Activated CD4-positive, alpha-beta T cell treated with anti-CD3 and anti-CD28 coated beads for 48 hours (primary cell): ENCODE measurements at regions not wholly inside any gene's neighbourhood (a gene's known extent, or its start where the extent isn't known, plus 50 kb on each side); places are given as distances from the start of the nearest gene placed in this dataset.

Experiments used
- DNase-seq: peaks from one replicate; pipeline ENCODE4 v3.0.0-alpha.2; 2020

GRCh38 chr10:10532236-10532635 lies 485.4 kb upstream of the CELF2 start:
- no peak for DNase-seq

- no peak for DNase-seq
These were observed 484.8 kb upstream of the CELF2 start for GRCh38 chr10:10532826-10533225.

GRCh38 chr10:10533437-10533836 lies 484.2 kb upstream of the CELF2 start:
- no peak for DNase-seq

GRCh38 chr10:10538326-10538725 lies 479.3 kb upstream of the CELF2 start:
- DNase-seq = no peak

GRCh38 chr10:10540398-10540797 lies 477.3 kb upstream of the CELF2 start:
- DNase-seq = no peak

GRCh38 chr10:10542477-10542876 lies 475.2 kb upstream of the CELF2 start:
- no peak for DNase-seq

- DNase-seq = no peak
These were observed 472.8 kb upstream of the CELF2 start for GRCh38 chr10:10544890-10545289.

- no peak for DNase-seq
These were observed 471.9 kb upstream of the CELF2 start for GRCh38 chr10:10545771-10546170.

- DNase-seq = no peak
These were observed 465.9 kb upstream of the CELF2 start for GRCh38 chr10:10551596-10552301.

GRCh38 chr10:10552948-10553347 lies 464.7 kb upstream of the CELF2 start:
- DNase-seq = no peak

GRCh38 chr10:10564081-10564794 lies 453.4 kb upstream of the CELF2 start:
- no peak for DNase-seq

GRCh38 chr10:10576937-10577336 lies 440.7 kb upstream of the CELF2 start:
- DNase-seq = no peak

- no peak for DNase-seq
These were observed 438.0 kb upstream of the CELF2 start for GRCh38 chr10:10579709-10580108.

- DNase-seq = no peak
These were observed 433.5 kb upstream of the CELF2 start for GRCh38 chr10:10584161-10584560.

- no peak for DNase-seq
These were observed 429.8 kb upstream of the CELF2 start for GRCh38 chr10:10587744-10588393.

GRCh38 chr10:10589540-10590303 lies 427.9 kb upstream of the CELF2 start:
- peak; percentile 44 for DNase-seq

- DNase-seq = no peak
These were observed 425.8 kb upstream of the CELF2 start for GRCh38 chr10:10591715-10592341.

GRCh38 chr10:10596256-10596655 lies 421.4 kb upstream of the CELF2 start:
- DNase-seq = no peak

GRCh38 chr10:10598297-10598696 lies 419.4 kb upstream of the CELF2 start:
- no peak for DNase-seq

GRCh38 chr10:10600004-10600403 lies 417.7 kb upstream of the CELF2 start:
- DNase-seq = peak; percentile 6

GRCh38 chr10:10605551-10606081 lies 412.1 kb upstream of the CELF2 start:
- DNase-seq = no peak

GRCh38 chr10:10609379-10609955 lies 408.2 kb upstream of the CELF2 start:
- DNase-seq = no peak
